VCaP (cell line): ENCODE measurements at regions not wholly inside any gene's neighbourhood (a gene's known extent, or its start where the extent isn't known, plus 50 kb on each side); places are given as distances from the start of the nearest gene placed in this dataset.

Experiments
- H3K27ac ChIP-seq: fragments of 450-650 bp; 2 replicates; pipeline ENCODE4 v1.5.1; 2017
- CTCF ChIP-seq: fragments of 450-650 bp; conservative IDR thresholded peaks from 2 replicates; pipeline ENCODE4 v1.5.1; 2017; ENCODE audit warnings: mild to moderate bottlenecking, moderate library complexity

- no peak overlapping the region for H3K27ac ChIP-seq
- no peak for TF ChIP-seq CTCF
Measured at GRCh38 chr1:29858646-29859045, 622.3 kb downstream of the PTPRU start.

- no peak for TF ChIP-seq CTCF
- no peak overlapping the region for H3K27ac ChIP-seq
Measured at GRCh38 chr1:29856340-29857114, 620.2 kb downstream of the PTPRU start.

- TF ChIP-seq CTCF = no peak
- no peak overlapping the region for H3K27ac ChIP-seq
Measured at GRCh38 chr1:29855561-29856160, 619.3 kb downstream of the PTPRU start.

- TF ChIP-seq CTCF = no peak
- no peak overlapping the region for H3K27ac ChIP-seq
Measured at GRCh38 chr1:29854700-29855276, 618.5 kb downstream of the PTPRU start.

- no peak for TF ChIP-seq CTCF
- H3K27ac ChIP-seq = no peak overlapping the region; the same call in 1 of the 2 replicates
Measured at GRCh38 chr1:29853716-29854330, 617.5 kb downstream of the PTPRU start.

- peak overlapping the region; percentile 97 for H3K27ac ChIP-seq
- TF ChIP-seq CTCF = no peak
Measured at GRCh38 chr1:29852248-29852647, 615.9 kb downstream of the PTPRU start.

GRCh38 chr1:29851691-29852090 lies 615.4 kb downstream of the PTPRU start:
- H3K27ac ChIP-seq = peak overlapping the region; percentile 97
- TF ChIP-seq CTCF = no peak
